ENCODE measurements at regions not wholly inside any gene's neighbourhood (a gene's known extent, or its start where the extent isn't known, plus 50 kb on each side); places are given as distances from the start of the nearest gene placed in this dataset.

DNA sequence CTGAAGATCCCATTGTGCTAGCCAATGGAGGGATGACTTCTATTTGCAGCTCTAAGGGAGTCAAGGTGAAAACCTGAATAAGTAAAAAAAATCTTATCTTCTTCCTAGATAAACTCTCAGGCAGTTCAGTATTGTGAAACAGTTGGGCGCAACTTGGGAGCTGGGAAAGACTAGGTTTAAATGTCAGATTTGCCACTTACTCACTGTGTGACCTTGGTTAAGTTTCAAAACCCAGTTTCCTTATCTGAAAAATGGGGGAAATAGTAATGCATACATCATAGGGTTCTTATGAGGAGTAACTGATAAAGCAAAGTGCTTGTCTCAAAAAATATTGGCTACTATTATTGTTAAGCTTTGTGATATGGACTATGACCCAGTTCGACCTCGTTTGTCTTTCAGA, 88.8 kb downstream of the CD83 start:
- CTCF ChIA-PET (ENCODE audit: low intra/inter-chr PET ratio, low total read pairs) = no interaction called here
- Histone ChIP-seq H3K27ac (ENCODE audit: extremely low read length, insufficient read depth, low read length) (no peak overlapping the region), H3K36me3 (replicated peaks in 1 of 2; ENCODE audit: control insufficient read depth in 1 of 2, insufficient read depth in 2 of 2, low read length in 2 of 2) (no peaks in the 10 kb centered on the region), H3K9me3 (ENCODE audit: low read length) (no peaks in the 10 kb centered on the region), H4K20me1 (ENCODE audit: insufficient read depth, low read length) (no peaks in the 10 kb centered on the region), H2AFZ (ENCODE audit: low read length) (no peak overlapping the region), H3K4me2 (ENCODE audit: low read depth, low read length) (no peak overlapping the region), H3K4me3 (replicated peaks in 1 of 3; ENCODE audit: insufficient read depth in 1 of 3, low read depth in 2 of 3, low read length in 3 of 3) (no peak overlapping the region), H3K27me3 (ENCODE audit: control insufficient read depth in 1 of 2, insufficient read depth in 2 of 2, low read length in 2 of 2) (peaks cover 0 to 10% of the 10 kb centered on the region in 2 experiments; a peak in 3 of 5 replicates), H3K9ac (ENCODE audit: insufficient read depth, low read depth, low read length) (no peak overlapping the region), H3K4me1 (ENCODE audit: insufficient read depth, low read length) (peaks cover 22% of the 10 kb centered on the region), H3K79me2 (ENCODE audit: insufficient read depth, low read length) (no peaks in the 10 kb centered on the region)
- FAIRE-seq (no peak), ATAC-seq (no peak), DNase-seq (ENCODE audit: low spot score) (no peak)
- intact Hi-C loops (cut with micrococcal nuclease; ENCODE audit: unreplicated experiment) = no loop called here
- BruUV-seq (replicated peaks) = no TSS peak
- in situ Hi-C loops (cut with HindIII; ENCODE audit: extremely low pct_ligation_motif_present, low pct_unique_long_range_greater_than_20kb) = loop anchor here (25.0 kb wide), 3 partner anchors 1031 to 1406 kb away; partner anchors contain the start of gene JARID2
- POLR2A ChIA-PET = interaction anchor here (0.5 kb wide), 1 partner anchor 415 kb away, joined by 3 read pairs; no protein-coding TSS in a partner anchor
- TF ChIP-seq CEBPB (IDR thresholded peaks at IDR 0.05; ENCODE audit: borderline replicate concordance, low read depth, low read length) (0 out of 2 replicates have a peak, but pooled peaks have one; percentile 34), KDM2A (CRISPR knock-in tag; IDR thresholded peaks at IDR 0.05; ENCODE audit: borderline replicate concordance, low read depth) (no peak)
- TF ChIP-seq, protein P1, sequence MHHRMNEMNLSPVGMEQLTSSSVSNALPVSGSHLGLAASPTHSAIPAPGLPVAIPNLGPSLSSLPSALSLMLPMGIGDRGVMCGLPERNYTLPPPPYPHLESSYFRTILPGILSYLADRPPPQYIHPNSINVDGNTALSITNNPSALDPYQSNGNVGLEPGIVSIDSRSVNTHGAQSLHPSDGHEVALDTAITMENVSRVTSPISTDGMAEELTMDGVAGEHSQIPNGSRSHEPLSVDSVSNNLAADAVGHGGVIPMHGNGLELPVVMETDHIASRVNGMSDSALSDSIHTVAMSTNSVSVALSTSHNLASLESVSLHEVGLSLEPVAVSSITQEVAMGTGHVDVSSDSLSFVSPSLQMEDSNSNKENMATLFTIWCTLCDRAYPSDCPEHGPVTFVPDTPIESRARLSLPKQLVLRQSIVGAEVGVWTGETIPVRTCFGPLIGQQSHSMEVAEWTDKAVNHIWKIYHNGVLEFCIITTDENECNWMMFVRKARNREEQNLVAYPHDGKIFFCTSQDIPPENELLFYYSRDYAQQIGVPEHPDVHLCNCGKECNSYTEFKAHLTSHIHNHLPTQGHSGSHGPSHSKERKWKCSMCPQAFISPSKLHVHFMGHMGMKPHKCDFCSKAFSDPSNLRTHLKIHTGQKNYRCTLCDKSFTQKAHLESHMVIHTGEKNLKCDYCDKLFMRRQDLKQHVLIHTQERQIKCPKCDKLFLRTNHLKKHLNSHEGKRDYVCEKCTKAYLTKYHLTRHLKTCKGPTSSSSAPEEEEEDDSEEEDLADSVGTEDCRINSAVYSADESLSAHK (CRISPR knock-in tag; IDR thresholded peaks at IDR 0.05; ENCODE audit: borderline replicate concordance) = no peak
- 1% methylated on average over 3 of the region's 3 CpGs for WGBS (ENCODE audit: low lambda C conversion rate)

DNA sequence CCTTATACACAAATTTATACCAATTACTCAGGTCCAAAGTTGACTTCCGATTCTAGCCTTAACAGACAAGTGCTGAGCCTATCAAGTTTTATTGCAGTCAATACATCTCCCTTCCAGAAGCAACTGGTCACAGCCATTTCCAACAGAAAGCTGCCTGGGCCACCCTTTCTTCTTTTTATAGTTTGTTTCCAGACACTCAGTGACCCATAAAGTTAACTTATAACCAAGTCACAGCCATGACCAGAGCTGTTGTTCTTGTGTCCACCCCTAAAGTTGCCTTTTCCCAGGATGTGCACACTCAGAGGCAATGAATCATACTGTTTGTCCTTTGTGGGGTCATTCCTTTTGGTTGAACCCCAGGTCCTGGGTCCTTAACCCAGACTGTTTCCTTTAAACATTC, 89.9 kb downstream of the CD83 start:
- H3K9me3 ChIP-seq (ENCODE audit: low read length) = no peaks in the 10 kb centered on the region
- no peak overlapping the region for H2AFZ ChIP-seq (ENCODE audit: low read length)
- peaks cover 31% of the 10 kb centered on the region for H3K4me1 ChIP-seq (ENCODE audit: insufficient read depth, low read length)
- no peaks in the 10 kb centered on the region for H3K79me2 ChIP-seq (ENCODE audit: insufficient read depth, low read length)
- H3K27ac ChIP-seq (ENCODE audit: extremely low read length, insufficient read depth, low read length) = no peak overlapping the region
- no peak for ATAC-seq
- no peak for TF ChIP-seq ZNF883 (CRISPR knock-in tag; IDR thresholded peaks at IDR 0.05; ENCODE audit: not compliant biosample characterization)
- TF ChIP-seq ZNF264 (CRISPR knock-in tag; IDR thresholded peaks at IDR 0.05) = no peak
- TF ChIP-seq ZNF746 (CRISPR knock-in tag; IDR thresholded peaks at IDR 0.05) = no peak
- TF ChIP-seq FOSL2 (CRISPR knock-in tag; IDR thresholded peaks at IDR 0.05) = peak; percentile 46; the same call in 1 of the 2 replicates
- TF ChIP-seq, protein P2, sequence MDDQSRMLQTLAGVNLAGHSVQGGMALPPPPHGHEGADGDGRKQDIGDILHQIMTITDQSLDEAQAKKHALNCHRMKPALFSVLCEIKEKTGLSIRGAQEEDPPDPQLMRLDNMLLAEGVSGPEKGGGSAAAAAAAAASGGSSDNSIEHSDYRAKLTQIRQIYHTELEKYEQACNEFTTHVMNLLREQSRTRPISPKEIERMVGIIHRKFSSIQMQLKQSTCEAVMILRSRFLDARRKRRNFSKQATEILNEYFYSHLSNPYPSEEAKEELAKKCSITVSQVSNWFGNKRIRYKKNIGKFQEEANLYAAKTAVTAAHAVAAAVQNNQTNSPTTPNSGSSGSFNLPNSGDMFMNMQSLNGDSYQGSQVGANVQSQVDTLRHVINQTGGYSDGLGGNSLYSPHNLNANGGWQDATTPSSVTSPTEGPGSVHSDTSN (CRISPR knock-in tag; IDR thresholded peaks at IDR 0.05; ENCODE audit: borderline replicate concordance) = no peak
- no peak for TF ChIP-seq ADNP (CRISPR knock-in tag; IDR thresholded peaks at IDR 0.05)
- TF ChIP-seq CEBPB (IDR thresholded peaks at IDR 0.05; ENCODE audit: borderline replicate concordance, low read depth, low read length) = no peak
- TF ChIP-seq RARA (CRISPR knock-in tag; IDR thresholded peaks at IDR 0.05) = peak; percentile 69
- TF ChIP-seq, protein P3, sequence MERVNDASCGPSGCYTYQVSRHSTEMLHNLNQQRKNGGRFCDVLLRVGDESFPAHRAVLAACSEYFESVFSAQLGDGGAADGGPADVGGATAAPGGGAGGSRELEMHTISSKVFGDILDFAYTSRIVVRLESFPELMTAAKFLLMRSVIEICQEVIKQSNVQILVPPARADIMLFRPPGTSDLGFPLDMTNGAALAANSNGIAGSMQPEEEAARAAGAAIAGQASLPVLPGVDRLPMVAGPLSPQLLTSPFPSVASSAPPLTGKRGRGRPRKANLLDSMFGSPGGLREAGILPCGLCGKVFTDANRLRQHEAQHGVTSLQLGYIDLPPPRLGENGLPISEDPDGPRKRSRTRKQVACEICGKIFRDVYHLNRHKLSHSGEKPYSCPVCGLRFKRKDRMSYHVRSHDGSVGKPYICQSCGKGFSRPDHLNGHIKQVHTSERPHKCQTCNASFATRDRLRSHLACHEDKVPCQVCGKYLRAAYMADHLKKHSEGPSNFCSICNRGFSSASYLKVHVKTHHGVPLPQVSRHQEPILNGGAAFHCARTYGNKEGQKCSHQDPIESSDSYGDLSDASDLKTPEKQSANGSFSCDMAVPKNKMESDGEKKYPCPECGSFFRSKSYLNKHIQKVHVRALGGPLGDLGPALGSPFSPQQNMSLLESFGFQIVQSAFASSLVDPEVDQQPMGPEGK (CRISPR knock-in tag; IDR thresholded peaks at IDR 0.05) = no peak
- TF ChIP-seq ZNF605 (CRISPR knock-in tag; IDR thresholded peaks at IDR 0.05) = no peak
- POLR2A ChIA-PET = no interaction called here
- peaks cover 0 to 20% of the 10 kb centered on the region in 2 experiments; a peak in 3 of 5 replicates for H3K27me3 ChIP-seq (ENCODE audit: control insufficient read depth in 1 of 2, insufficient read depth in 2 of 2, low read length in 2 of 2)
- H3K4me3 ChIP-seq (replicated peaks in 1 of 3; ENCODE audit: insufficient read depth in 1 of 3, low read depth in 2 of 3, low read length in 3 of 3) = no peak overlapping the region
- intact Hi-C loops (cut with micrococcal nuclease; ENCODE audit: unreplicated experiment) (no loop called here), in situ Hi-C loops (cut with HindIII; ENCODE audit: extremely low pct_ligation_motif_present, low pct_unique_long_range_greater_than_20kb) (loop anchor here (25.0 kb wide), 3 partner anchors 1030 to 1405 kb away; partner anchors contain the start of gene JARID2)
- H4K20me1 ChIP-seq (ENCODE audit: insufficient read depth, low read length) = no peaks in the 10 kb centered on the region
- WGBS (ENCODE audit: low lambda C conversion rate) = 0% methylated on average over 1 of the region's 1 CpG
- no peak for DNase-seq (ENCODE audit: low spot score)
- CTCF ChIA-PET (ENCODE audit: low intra/inter-chr PET ratio, low total read pairs) = no interaction called here
- no peak for FAIRE-seq
- H3K9ac ChIP-seq (ENCODE audit: insufficient read depth, low read depth, low read length) = no peak overlapping the region
- no peaks in the 10 kb centered on the region for H3K36me3 ChIP-seq (replicated peaks in 1 of 2; ENCODE audit: control insufficient read depth in 1 of 2, insufficient read depth in 2 of 2, low read length in 2 of 2)
- no TSS peak for BruUV-seq (replicated peaks)
- H3K4me2 ChIP-seq (ENCODE audit: low read depth, low read length) = no peak overlapping the region

Data from HepG2 (cell line).